GM19467 (cell line): ENCODE measurements at regions not wholly inside any gene's neighbourhood (a gene's known extent, or its start where the extent isn't known, plus 50 kb on each side); places are given as distances from the start of the nearest gene placed in this dataset.

Source experiments
- ATAC-seq: cut with Tn5 transposase; IDR thresholded peaks from one replicate; pipeline ENCODE4 v1.9.1; 2021; ENCODE audit warnings: mild to moderate bottlenecking, moderate library complexity; ENCODE audit not compliant: unreplicated experiment

DNA sequence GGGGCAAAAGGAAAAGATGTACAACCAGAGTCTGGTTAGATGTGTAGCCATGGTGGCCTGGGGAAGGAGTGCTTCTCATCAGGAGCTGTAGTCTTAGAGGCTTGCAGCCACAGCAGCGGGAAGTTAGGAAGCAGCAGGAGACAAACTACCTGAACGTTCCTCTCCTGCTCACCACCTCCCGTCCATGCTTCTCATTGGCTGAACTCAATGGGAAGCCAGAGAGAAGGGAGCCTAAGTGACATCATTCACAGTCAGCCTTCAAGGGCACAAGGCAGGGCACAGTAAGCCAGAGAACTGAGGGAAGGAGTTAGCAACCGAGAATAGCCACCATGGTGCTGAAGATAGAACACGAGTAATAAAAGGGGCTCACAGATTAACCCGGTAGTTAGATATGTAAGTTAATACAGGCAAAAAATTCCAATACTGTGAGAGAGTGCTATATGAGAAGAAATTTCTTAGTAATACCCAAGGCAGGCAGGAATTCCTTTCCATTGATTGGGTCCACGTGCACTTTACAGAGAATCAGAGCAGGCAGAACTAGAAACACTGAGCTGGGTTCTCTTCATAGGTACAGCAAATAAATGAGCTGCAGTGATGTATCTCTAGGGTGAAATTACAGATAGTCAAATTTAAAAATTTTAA, 391.5 kb upstream of the DACH1 start:
- ATAC-seq = no peak

GRCh38 chr13:72255908-72256307, 388.9 kb upstream of the DACH1 start:
- ATAC-seq = no peak

- ATAC-seq = no peak
Observed at GRCh38 chr13:72253754-72254153, 386.8 kb upstream of the DACH1 start.

- no peak for ATAC-seq
Observed at GRCh38 chr13:72246396-72246795, 379.4 kb upstream of the DACH1 start.

- no peak for ATAC-seq
Observed at GRCh38 chr13:72244788-72245187, 377.8 kb upstream of the DACH1 start.

- ATAC-seq = no peak
Observed at GRCh38 chr13:72230131-72230530, 363.1 kb upstream of the DACH1 start.

DNA sequence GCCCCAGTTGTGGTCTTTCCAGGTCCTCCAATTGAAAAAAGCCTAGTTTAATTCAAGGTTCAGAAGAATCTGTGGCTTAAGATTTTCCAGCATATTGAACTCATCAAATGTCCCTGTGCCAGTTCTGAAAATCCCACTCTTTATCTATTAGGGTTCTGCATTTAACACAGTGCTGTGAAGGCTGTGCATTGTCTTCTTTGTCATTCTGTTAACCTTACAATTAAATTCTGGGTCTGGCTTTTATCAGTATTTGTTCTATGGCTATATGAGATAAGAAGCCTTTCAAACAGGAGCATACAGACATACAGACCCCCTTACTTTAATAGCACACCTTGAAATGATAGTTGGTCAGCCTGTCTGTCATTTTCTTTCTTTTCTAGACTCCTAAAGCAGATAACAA, 362.1 kb upstream of the DACH1 start:
- ATAC-seq = no peak

DNA sequence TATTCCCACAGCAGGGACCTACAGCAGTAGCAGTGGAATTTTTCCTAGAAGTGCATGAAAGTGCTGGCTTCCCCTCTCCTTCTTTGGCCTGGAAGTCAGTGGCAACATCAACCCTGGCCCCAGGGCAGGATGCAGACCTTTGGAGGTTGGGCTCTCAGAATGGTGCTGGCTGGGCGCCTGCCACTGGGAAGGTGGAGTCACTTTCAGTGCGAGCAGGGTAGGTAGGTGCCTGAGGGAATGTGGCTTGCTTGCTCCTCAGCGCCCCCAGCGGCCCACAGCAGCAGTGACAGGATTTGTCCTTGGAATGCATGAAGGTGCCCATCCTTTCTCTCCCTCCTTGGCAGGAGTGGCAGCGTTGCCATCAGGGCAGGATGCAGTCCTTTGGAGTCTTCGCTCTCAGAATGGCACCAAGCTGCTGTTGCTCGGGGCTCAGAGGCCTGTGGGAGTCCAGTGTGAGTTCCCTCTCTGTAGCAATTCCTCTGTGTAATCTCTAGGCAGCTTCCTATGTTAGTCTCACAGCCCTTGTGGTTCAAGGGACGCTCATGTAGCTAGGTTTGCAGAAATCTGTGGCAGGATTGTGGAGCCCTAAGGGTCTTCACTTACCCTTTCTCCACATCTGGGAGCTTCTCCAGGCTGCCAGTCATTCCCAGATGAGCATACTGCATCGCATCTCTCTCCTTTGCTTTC, 354.4 kb upstream of the DACH1 start:
- no peak for ATAC-seq

GRCh38 chr13:72218966-72219365, 352.0 kb upstream of the DACH1 start:
- ATAC-seq = no peak

DNA sequence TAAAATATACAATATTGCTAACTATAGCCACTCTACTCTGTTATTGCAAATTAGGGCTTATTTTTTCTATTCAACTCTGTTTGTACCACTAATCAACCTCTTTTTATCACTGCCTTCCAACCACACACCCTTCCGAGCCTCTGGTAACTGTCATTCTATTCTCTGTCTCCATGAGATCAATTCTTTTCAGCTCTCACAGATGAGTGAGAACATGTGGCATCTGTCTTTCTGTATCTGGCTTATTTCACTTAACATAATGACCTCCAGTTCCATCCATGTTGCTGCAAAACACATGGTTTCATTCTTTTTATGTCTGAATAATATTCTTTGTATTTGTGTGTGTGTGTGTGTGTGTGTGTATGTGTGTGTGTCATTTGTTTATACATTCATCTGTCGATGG, 350.1 kb upstream of the DACH1 start:
- no peak for ATAC-seq

- ATAC-seq = no peak
Observed at GRCh38 chr13:72208112-72208645, 341.2 kb upstream of the DACH1 start.

DNA sequence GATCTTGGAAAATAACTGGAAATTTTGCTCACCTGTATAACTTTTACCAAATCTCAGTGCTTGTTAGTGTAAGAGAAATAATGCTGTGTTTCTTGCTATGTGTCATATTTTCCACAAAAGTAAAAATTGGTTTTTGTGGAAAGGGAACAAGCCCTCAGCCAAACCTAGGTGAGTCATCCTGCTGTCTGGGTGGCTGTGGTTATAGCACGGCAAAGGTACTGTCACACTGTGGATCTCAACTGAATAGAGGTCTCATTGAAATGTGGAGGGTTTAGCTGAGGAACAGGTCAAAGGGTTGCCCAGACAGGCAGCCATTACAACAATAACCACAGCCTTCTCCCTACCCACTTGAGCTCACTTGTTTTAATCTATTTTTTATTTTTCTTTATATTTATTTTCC, 338.8 kb upstream of the DACH1 start:
- no peak for ATAC-seq

GRCh38 chr13:72204291-72204690, 337.3 kb upstream of the DACH1 start:
- ATAC-seq = no peak

DNA sequence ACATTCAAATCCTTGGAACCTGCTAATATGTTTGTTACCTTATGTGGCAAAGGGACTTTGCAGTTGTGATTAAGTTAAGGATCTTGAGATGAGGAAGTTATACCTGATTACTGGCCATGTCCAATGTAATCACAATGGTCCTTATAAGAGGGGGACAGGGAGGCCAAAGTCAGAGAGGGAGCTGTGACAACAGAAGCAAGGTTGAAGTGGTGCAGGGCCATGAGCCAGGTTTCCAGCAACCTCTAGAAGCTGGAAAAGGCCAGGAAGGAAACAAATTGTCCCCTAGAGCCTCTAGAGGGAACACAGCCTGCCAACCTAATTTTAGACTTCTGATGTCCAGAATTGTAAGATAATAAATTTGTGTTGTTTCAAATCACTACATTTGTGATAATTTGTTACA, 334.7 kb upstream of the DACH1 start:
- ATAC-seq = no peak

- no peak for ATAC-seq
Observed at GRCh38 chr13:72199640-72200039, 332.6 kb upstream of the DACH1 start.

GRCh38 chr13:72198967-72199560, 332.1 kb upstream of the DACH1 start:
- ATAC-seq = no peak

DNA sequence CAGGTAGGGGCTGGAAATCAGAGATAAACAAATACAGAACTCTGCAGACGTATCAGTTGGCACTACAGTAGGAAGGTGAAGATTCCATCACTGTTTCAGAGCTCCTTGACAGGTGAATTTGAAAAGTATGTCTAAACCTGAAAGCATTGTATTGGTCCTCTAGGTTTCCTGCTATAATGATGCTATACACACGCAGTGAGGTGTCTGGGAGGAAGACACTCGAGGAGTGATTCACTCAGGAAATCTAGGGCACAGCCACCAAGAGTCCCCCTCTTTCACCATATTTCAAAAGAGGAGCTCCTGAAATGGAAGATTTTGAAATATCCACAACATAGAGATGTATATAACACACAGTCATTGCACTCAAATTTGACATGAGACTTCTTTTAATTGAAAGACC, 331.0 kb upstream of the DACH1 start:
- ATAC-seq = no peak

- no peak for ATAC-seq
Observed at GRCh38 chr13:72195044-72195704, 328.2 kb upstream of the DACH1 start.

- ATAC-seq = no peak
Observed at GRCh38 chr13:72194523-72194922, 327.5 kb upstream of the DACH1 start.

DNA sequence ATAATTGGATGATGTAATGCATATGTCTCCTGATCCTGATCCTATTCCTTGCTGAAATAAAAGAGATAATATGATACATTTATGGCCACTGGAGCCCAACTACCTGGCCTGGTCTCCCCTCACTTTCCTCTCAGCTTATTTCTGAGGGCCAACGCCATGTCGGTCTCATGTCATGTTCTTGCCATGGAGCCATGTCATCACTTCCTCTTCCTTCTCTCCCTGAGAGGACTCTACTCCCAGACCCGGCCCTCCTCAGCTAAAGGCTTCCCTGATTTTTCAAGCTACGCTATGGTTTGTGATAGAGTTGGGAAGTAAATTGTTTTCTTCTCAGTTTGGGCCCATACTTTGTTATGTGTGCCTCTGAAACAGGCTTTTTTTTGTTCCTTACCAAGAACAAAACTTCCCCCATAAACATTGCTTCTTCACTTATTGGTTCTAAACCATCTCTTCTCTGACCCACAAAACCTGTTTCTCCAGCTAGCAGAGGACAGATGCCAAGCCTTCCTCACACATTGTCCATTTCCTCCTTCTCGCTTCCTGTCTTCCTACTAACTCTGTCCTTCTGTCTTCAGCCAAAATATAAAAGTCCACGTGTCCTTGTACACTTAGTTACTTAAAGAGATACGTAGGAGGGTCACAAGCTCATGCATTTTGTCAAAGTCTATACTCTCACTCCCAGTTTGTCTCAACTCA, 319.9 kb upstream of the DACH1 start:
- ATAC-seq = no peak

DNA sequence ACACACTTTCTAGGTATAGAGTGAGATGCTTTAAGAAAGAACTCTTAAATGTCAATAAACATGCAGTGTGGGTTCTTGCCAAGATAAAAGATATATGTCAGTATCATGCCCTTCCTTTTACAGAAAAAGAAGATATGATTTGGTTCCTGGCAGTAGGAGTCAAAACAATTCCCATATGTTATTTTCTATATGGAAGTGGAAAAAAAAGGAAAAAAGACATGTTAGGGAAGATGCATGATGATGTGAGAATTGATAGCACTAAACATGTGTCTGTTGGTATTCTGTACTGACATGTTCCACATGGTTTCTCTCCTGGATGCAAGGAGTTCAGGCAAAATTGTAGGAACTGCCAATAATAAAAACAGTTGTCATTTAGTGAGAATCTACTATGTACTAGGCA, 318.8 kb upstream of the DACH1 start:
- no peak for ATAC-seq
